IPS DF 6.9 (cell line): ENCODE measurements at regions not wholly inside any gene's neighbourhood (a gene's known extent, or its start where the extent isn't known, plus 50 kb on each side); places are given as distances from the start of the nearest gene placed in this dataset.
"Not testable (repeated sequence)": the region's sequence is repeated elsewhere in the genome, so short reads cannot be mapped to it uniquely, and the experiment has no call there.

Experiments used
- DNase-seq: peaks from one replicate; pipeline ENCODE4 v3.0.0-alpha.2; 2013; ENCODE audit warnings: low read depth, low spot score
- H3K27ac ChIP-seq: one replicate; pipeline ENCODE4 v1.5.1; 2013; ENCODE audit warnings: low read length, control low read depth
- H3K27me3 ChIP-seq: 2 replicates; pipeline ENCODE4 v1.6.1; 2013; ENCODE audit warnings: mild to moderate bottlenecking, low read length; ENCODE audit not compliant: control insufficient read depth, insufficient read depth
- H3K36me3 ChIP-seq: 2 replicates; pipeline ENCODE4 v1.6.1; 2013; ENCODE audit warnings: low read length; ENCODE audit not compliant: control insufficient read depth, insufficient read depth
- H3K4me1 ChIP-seq: 2 replicates; pipeline ENCODE4 v1.6.1; 2013; ENCODE audit warnings: low read length; ENCODE audit not compliant: control insufficient read depth, insufficient read depth
- H3K4me3 ChIP-seq: 2 replicates; pipeline ENCODE4 v1.5.1; 2013; ENCODE audit warnings: mild to moderate bottlenecking, low read length
- H3K9me3 ChIP-seq: 2 replicates; pipeline ENCODE4 v1.6.1; 2013; ENCODE audit warnings: low read length, inconsistent platforms; ENCODE audit not compliant: control insufficient read depth, insufficient read depth
- WGBS: extraction: QIAGEN DNeasy Blood & Tissue Kit; methylation state at CpG from one replicate; pipeline ENCODE4 v1.1.7; 2013; ENCODE audit warnings: mixed read lengths, missing lambda C conversion rate; ENCODE audit not compliant: insufficient read length, insufficient coverage; 5-methylcytosine and 5-hydroxymethylcytosine counted together

GRCh38 chr21:5090132-5091079 lies 5431.0 kb upstream of the TPTE start:
- not testable (repeated sequence) for H3K4me3 ChIP-seq, DNase-seq, H3K9me3 ChIP-seq, H3K36me3 ChIP-seq, H3K27me3 ChIP-seq, H3K4me1 ChIP-seq, H3K27ac ChIP-seq
- no CpG with 5 or more reads among the region's 34 CpGs for WGBS

- H3K27ac ChIP-seq, H3K36me3 ChIP-seq, H3K4me1 ChIP-seq, H3K9me3 ChIP-seq, DNase-seq, H3K4me3 ChIP-seq, H3K27me3 ChIP-seq: not testable (repeated sequence)
- WGBS: no CpG with 5 or more reads among the region's 11 CpGs
These were observed 5430.1 kb upstream of the TPTE start for GRCh38 chr21:5091274-5091673.

DNA sequence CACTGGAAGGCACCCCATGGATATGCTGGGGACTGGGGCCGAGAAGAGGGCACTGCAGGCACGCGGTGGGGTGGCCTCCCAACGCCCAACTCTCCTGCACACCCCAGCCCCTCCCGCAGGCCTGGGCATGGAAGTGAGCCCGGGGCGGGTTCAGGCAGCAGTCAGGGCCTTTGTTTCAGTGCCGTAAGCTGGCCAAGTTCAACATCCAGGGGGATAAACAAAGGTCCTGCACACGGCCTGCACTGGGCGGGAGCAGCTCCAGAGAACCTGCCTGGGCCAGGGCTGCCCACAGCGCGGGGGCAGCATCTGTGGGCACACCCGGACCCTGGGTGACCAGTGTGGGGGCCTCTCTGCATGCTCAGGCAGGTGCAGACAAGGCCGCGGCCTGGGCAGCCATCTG lies 5425.8 kb upstream of the TPTE start:
- WGBS: no CpG with 5 or more reads among the region's 15 CpGs
- not testable (repeated sequence) for DNase-seq, H3K27ac ChIP-seq, H3K36me3 ChIP-seq, H3K4me3 ChIP-seq, H3K27me3 ChIP-seq, H3K4me1 ChIP-seq, H3K9me3 ChIP-seq

GRCh38 chr21:5098010-5098743 lies 5423.2 kb upstream of the TPTE start:
- H3K27ac ChIP-seq, H3K36me3 ChIP-seq, H3K27me3 ChIP-seq, H3K4me3 ChIP-seq, H3K9me3 ChIP-seq, H3K4me1 ChIP-seq, DNase-seq: not testable (repeated sequence)
- WGBS: no CpG with 5 or more reads among the region's 25 CpGs

DNA sequence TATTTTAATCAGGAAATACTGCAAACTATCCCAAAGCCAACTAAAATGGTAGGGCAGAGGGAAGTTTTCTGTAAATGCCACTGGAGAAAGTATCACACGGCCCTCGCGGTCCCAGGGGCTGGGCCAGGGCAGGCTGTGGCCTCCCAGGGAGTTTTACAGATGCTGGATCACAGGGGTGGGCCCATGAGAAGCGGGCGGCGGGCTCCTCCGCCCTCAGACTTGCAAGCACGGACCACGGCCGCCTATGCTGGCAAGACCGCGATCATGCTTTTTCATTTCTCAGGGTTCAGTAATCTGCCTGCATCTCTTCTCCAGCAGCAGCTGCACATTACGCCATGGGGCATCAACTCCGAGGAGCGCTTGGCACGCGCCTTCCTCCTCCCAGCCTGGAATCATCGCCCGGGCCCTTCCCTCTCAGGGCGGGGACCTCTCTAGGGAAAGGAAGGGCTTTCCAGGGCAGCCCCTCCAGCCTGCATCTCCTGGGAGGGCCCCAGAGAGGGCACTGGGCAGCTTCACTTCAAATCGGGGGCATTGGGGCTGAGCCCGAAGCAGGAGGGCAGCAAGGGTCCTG lies 5420.7 kb upstream of the TPTE start:
- H3K27ac ChIP-seq, DNase-seq, H3K4me1 ChIP-seq, H3K9me3 ChIP-seq, H3K27me3 ChIP-seq, H3K36me3 ChIP-seq, H3K4me3 ChIP-seq: not testable (repeated sequence)
- WGBS: no CpG with 5 or more reads among the region's 22 CpGs

DNA sequence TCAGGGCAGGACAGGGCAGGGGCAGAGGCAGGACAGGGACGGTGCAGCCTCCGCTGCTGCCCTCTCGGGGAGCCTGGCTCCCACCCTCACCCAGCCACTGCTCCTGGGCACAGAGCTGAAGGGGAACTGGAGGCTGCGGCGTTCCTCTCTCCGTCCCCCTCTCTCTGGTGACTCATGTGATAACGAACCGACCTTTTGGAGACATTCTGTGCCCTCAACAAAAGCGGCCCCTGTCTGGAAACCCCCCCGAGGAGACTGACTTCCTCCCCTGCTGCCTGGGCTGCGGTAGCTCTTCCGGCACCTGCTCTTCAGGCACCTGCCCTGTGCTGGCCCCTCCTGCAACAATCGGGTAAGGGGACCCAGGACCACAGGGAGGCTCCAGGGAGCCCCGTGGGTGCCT lies 5419.6 kb upstream of the TPTE start:
- H3K27me3 ChIP-seq, H3K4me1 ChIP-seq, H3K27ac ChIP-seq, DNase-seq, H3K4me3 ChIP-seq, H3K9me3 ChIP-seq, H3K36me3 ChIP-seq: not testable (repeated sequence)
- WGBS: no CpG with 5 or more reads among the region's 14 CpGs

DNA sequence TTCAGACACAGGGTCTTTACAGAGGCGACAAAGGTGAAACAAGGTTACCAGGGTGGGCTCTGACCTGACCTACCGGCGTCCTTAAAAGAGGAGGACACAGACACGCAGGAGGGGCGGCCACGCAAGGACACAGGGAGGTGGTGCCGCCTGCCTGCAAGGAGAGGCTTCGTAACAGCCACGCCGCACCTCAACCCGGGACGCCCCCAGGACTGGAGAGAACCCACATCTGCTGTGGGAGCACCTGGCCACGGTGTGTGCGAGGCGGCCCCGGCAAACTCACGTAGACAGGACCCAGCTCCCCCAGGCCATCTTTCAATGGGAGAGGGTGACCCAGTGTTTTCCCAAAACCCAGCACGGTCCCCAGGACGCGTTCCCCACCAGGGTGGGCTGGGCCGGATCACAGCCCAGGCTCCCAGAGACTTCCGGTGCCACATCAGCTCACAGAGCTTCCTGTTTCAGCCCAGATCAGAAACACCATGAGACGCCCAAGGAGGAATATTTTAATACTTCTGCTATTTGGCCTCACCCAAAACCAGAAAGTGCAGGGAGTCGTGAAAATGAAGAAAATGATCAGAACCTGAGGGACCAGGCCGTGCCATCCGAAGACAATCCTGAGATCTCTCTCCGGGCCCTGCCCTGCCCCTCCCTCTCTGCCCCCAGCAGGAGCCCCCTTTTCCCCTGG lies 5417.4 kb upstream of the TPTE start:
- no CpG with 5 or more reads among the region's 27 CpGs for WGBS
- not testable (repeated sequence) for H3K4me3 ChIP-seq, H3K36me3 ChIP-seq, H3K27me3 ChIP-seq, H3K9me3 ChIP-seq, H3K27ac ChIP-seq, DNase-seq, H3K4me1 ChIP-seq

- not testable (repeated sequence) for H3K36me3 ChIP-seq, H3K9me3 ChIP-seq, H3K27me3 ChIP-seq, H3K27ac ChIP-seq, DNase-seq, H3K4me3 ChIP-seq, H3K4me1 ChIP-seq
- no CpG with 5 or more reads among the region's 11 CpGs for WGBS
These were observed 5416.8 kb upstream of the TPTE start for GRCh38 chr21:5104562-5104928.

- H3K27me3 ChIP-seq, H3K9me3 ChIP-seq, H3K4me1 ChIP-seq, H3K36me3 ChIP-seq, DNase-seq, H3K27ac ChIP-seq, H3K4me3 ChIP-seq: not testable (repeated sequence)
- no CpG with 5 or more reads among the region's 35 CpGs for WGBS
These were observed 5415.3 kb upstream of the TPTE start for GRCh38 chr21:5105939-5106708.
